ENCODE measurements at regions not wholly inside any gene's neighbourhood (a gene's known extent, or its start where the extent isn't known, plus 50 kb on each side); places are given as distances from the start of the nearest gene placed in this dataset.

DNA sequence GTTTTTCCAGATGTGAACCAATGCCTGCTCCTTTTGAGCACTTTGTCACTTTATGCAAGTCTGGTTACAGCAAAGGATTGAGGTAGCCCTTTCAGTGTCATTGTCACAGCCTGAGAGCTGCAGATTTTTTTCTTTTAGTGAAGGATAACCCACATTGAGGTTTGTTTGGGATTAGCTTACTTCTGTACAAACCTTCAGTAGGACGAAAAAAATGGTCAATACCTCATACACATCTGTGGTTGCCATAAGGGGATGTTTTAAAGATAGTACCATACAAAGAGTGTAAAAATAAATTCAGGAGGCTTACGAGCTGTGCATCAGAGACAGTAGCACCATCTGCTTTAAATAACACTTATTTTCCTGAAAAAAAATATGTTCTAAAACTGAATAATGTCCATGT is 566.0 kb downstream of the AJAP1 start:
- WGBS: 51% methylated on average over 2 of the region's 2 CpGs
- intact Hi-C loops (cut with DNase I): no loop called here
- Histone ChIP-seq H3K27me3 (replicated peaks; ENCODE audit: insufficient read depth) (no peaks in the 10 kb centered on the region), H3K4me3 (no peak overlapping the region), H3K4me1 (replicated peaks) (no peaks in the 10 kb centered on the region), H3K36me3 (no peaks in the 10 kb centered on the region), H3K9me3 (no peaks in the 10 kb centered on the region), H3K27ac (no peak overlapping the region)
- TF ChIP-seq POLR2AphosphoS5 (IDR thresholded peaks at IDR 0.05) (no peak), POLR2A (IDR thresholded peaks at IDR 0.05) (no peak)
- TF ChIP-seq, protein P1, sequence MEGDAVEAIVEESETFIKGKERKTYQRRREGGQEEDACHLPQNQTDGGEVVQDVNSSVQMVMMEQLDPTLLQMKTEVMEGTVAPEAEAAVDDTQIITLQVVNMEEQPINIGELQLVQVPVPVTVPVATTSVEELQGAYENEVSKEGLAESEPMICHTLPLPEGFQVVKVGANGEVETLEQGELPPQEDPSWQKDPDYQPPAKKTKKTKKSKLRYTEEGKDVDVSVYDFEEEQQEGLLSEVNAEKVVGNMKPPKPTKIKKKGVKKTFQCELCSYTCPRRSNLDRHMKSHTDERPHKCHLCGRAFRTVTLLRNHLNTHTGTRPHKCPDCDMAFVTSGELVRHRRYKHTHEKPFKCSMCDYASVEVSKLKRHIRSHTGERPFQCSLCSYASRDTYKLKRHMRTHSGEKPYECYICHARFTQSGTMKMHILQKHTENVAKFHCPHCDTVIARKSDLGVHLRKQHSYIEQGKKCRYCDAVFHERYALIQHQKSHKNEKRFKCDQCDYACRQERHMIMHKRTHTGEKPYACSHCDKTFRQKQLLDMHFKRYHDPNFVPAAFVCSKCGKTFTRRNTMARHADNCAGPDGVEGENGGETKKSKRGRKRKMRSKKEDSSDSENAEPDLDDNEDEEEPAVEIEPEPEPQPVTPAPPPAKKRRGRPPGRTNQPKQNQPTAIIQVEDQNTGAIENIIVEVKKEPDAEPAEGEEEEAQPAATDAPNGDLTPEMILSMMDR (IDR thresholded peaks at IDR 0.05): no peak
- no peak for DNase-seq (ENCODE audit: low spot score)

DNA sequence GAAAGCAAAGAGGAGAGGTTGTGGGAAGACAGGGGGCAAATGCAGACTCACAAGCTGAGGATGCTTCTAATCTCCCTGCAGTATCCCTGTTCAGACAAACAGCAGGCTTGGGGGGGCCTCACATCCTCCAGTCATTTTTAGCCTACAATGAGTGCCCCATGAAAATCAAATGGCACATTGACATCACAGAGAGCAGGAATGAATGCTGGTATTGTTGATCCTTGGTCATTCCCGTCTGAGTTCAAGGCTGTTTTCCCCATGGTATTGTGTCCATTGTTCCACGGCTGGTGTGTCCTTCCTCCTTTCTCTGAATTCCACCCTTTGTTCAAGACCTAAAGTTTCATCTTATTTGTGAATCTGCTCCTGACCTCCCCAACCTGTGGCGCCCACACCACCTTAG is 545.6 kb downstream of the AJAP1 start:
- intact Hi-C loops (cut with DNase I): no loop called here
- H3K4me1 ChIP-seq (replicated peaks): no peaks in the 10 kb centered on the region
- no peak overlapping the region for H3K4me3 ChIP-seq
- H3K9me3 ChIP-seq: no peaks in the 10 kb centered on the region
- no peak overlapping the region for H3K27ac ChIP-seq
- H3K27me3 ChIP-seq (replicated peaks; ENCODE audit: insufficient read depth): no peaks in the 10 kb centered on the region
- no peaks in the 10 kb centered on the region for H3K36me3 ChIP-seq
- 82% methylated on average over 3 of the region's 3 CpGs for WGBS
- DNase-seq (ENCODE audit: low spot score): no peak
- TF ChIP-seq, protein P1 (IDR thresholded peaks at IDR 0.05): no peak
- TF ChIP-seq POLR2AphosphoS5 (IDR thresholded peaks at IDR 0.05): no peak
- no peak for TF ChIP-seq POLR2A (IDR thresholded peaks at IDR 0.05)

DNA sequence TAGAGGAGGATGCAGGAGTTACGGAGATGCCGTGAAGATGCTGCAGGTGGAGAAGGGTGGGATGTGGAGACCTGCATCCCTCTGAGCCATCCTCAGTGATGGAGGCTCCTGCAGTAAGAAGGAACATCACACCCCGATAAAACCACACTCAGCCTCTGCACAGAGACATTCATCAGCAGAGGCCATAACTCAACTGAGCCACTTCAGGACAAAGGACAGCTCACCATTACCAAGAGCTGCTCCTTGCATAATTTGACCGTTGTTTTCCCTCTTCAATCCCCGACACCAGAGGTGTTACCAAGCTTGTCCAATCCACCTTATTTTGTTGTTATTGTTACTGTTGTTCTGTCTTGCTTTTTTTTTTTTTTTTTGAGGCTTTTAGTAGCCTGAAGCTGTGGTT is 543.9 kb downstream of the AJAP1 start:
- TF ChIP-seq, protein P1 (IDR thresholded peaks at IDR 0.05): no peak
- TF ChIP-seq POLR2A (IDR thresholded peaks at IDR 0.05) (no peak), POLR2AphosphoS5 (IDR thresholded peaks at IDR 0.05) (no peak)
- WGBS: 55% methylated on average over 5 of the region's 5 CpGs
- H3K36me3 ChIP-seq: no peaks in the 10 kb centered on the region
- no peaks in the 10 kb centered on the region for H3K27me3 ChIP-seq (replicated peaks; ENCODE audit: insufficient read depth)
- DNase-seq (ENCODE audit: low spot score): no peak
- no peak overlapping the region for H3K4me3 ChIP-seq
- intact Hi-C loops (cut with DNase I): no loop called here
- H3K4me1 ChIP-seq (replicated peaks): no peaks in the 10 kb centered on the region
- no peak overlapping the region for H3K27ac ChIP-seq
- no peaks in the 10 kb centered on the region for H3K9me3 ChIP-seq

DNA sequence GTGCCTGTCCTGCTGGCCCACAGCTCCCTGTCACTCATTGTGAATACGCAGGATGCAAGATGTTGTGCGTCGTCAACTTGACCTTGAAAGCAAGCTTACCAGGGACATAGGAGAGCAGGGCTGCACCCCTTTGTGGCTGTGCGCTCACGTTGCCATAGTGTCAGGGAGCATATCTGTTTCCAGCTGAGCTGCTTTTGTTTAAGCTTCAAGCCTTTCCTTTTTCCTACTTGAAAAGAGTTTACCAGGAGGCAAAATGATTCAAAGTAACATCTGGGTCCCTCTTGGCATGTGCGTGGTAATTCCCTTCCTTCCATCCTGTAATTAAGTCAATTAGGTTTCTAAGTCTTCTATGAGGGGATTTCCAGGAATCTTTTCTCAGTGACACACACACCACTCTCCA is 537.1 kb downstream of the AJAP1 start:
- DNase-seq (ENCODE audit: low spot score): no peak
- 55% methylated on average over 6 of the region's 6 CpGs for WGBS
- Histone ChIP-seq H3K27me3 (replicated peaks; ENCODE audit: insufficient read depth) (no peaks in the 10 kb centered on the region), H3K9me3 (no peaks in the 10 kb centered on the region), H3K4me1 (replicated peaks) (no peaks in the 10 kb centered on the region), H3K27ac (no peak overlapping the region), H3K4me3 (no peak overlapping the region), H3K36me3 (no peaks in the 10 kb centered on the region)
- intact Hi-C loops (cut with DNase I): no loop called here
- TF ChIP-seq POLR2A (IDR thresholded peaks at IDR 0.05): no peak
- TF ChIP-seq POLR2AphosphoS5 (IDR thresholded peaks at IDR 0.05): no peak
- TF ChIP-seq, protein P1 (IDR thresholded peaks at IDR 0.05): no peak

DNA sequence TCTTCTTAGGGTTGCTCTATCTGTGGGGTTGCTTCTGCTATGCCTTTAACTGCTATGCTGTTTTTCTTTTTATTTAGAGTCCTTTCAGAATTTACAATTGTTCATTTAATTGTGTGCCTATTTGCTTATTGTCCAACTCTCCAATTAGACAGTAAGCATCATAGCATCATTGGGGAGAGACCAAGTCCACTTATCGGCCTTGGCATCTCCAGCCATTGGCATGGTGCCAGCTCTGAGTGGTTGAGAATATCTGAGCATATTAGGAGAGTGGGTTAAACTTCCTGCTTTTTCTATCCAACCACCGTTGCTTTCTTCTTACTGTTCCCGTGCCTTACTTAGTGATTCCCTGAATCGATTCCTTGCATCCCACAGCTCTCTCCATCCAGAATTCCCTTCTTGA is 535.0 kb downstream of the AJAP1 start:
- no peak for DNase-seq (ENCODE audit: low spot score)
- 71% methylated on average over 4 of the region's 4 CpGs for WGBS
- Histone ChIP-seq H3K36me3 (no peaks in the 10 kb centered on the region), H3K4me1 (replicated peaks) (no peaks in the 10 kb centered on the region), H3K27ac (no peak overlapping the region), H3K4me3 (no peak overlapping the region), H3K9me3 (no peaks in the 10 kb centered on the region), H3K27me3 (replicated peaks; ENCODE audit: insufficient read depth) (no peaks in the 10 kb centered on the region)
- TF ChIP-seq POLR2A (IDR thresholded peaks at IDR 0.05) (no peak), POLR2AphosphoS5 (IDR thresholded peaks at IDR 0.05) (no peak)
- TF ChIP-seq, protein P1 (IDR thresholded peaks at IDR 0.05): no peak
- intact Hi-C loops (cut with DNase I): no loop called here

All from prostate gland (tissue), 2 donors.